Embryonic facial prominence (tissue), 1 donor: ENCODE measurements at regions not wholly inside any gene's neighbourhood (a gene's known extent, or its start where the extent isn't known, plus 50 kb on each side); places are given as distances from the start of the nearest gene placed in this dataset.
A peak's percentile ranks its signal among the peaks of the same experiment; 100 is the strongest.
"Not testable (repeated sequence)": the region's sequence is repeated elsewhere in the genome, so short reads cannot be mapped to it uniquely, and the experiment has no call there.

Experiments
- DNase-seq: peaks from one replicate; pipeline ENCODE4 v3.0.0-alpha.2; 2016; ENCODE audit errors: extremely low spot score

DNA sequence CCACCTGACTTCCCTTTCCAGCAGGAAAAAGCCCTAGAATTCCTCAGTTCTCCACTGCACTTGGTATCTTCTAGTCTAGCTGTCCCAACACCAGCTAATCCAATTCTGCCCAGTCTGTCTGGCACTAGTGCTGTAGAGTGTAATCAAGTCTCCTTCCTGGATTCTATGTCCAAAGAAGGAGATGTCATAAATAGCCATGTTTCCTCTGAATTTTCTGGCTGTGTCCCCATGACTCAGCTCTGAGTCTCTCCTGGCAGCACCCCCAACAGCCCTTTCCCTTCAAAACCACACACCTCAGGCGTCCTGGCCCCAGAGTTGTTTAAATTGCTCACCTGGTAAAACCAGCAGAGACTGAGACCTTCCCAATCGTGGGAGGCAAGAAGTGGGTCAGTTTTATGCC lies 197.2 kb downstream of the GRXCR1 start:
- DNase-seq, result no peak

- no peak for DNase-seq
Observed at GRCh38 chr4:43103048-43103447, 210.5 kb downstream of the GRXCR1 start.

DNA sequence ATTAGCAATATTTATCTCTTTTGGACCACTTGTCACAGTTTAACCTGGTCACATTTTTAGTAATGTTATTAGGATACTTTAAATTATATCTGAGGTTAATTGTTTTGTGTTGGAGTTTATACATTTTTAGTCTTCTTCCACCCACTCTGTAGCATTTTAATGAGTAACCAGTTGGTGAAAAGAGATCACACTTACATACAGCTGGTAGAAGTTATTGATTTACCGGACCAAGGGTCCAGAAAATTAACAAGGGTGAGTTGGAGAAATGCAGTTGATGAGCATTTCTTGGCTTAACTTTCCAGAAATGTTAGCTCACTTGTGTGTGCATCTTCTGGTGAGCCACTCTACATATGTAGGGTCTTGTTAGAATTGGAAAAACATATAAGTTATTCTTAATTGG lies 219.6 kb downstream of the GRXCR1 start:
- no peak for DNase-seq

DNA sequence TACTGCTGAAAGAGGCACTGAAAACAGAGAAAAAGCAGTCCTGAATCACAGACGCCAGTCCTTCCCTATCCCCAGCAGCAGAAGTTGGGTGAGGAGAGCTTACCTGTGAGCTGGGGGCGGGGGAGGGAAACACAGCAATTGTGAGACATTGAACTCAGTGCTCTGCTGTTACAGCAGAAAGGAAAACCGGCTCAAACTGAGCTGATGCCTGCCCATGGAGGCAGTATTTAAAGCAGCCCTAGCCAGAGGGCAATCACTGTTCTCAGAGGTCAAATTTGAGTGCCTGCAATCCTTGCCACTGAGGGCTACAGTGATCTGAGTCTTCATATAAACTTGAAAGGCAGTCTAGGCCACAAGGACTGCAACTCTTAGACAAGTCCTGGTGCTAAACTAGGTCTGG lies 220.7 kb downstream of the GRXCR1 start:
- DNase-seq, result no peak

GRCh38 chr4:43126595-43126994 lies 234.1 kb downstream of the GRXCR1 start:
- no peak for DNase-seq

DNA sequence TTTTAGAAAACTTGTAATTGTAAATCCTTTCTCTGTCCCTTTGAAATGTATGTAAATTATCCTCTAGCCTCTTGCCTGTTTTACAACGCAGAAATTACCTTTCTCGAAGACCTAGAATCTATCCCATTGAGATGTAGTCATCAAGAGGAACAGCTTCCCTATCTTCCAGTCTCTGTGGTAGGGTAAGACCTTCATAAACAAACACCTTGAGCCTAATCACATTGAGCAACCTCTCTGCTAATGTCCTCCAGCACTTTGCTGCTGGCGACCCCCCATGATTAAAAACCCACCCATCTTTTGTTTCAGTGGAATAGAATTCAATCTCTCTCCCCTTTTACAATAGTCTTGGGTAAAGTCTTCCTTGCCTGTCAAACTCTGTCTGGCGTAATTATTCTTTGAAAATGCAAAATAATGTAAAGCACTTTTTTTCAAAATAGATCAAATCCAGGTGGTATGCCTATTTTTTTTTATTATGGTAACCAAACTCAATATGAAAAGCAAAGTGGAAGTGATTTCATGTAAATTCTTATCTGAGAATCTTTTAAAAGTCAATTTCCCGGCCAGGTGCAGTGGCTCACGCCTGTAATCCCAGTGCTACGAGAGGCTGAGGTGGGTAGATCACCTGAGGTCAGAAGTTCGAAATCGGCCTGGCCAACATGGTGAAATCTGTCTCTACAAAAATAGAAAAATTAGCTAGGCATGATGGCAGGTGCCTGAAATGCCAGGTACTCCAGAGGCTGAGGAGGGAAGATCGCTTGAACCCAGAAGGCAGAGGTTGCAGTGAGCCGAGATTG lies 237.9 kb downstream of the GRXCR1 start:
- DNase-seq, result no peak

DNA sequence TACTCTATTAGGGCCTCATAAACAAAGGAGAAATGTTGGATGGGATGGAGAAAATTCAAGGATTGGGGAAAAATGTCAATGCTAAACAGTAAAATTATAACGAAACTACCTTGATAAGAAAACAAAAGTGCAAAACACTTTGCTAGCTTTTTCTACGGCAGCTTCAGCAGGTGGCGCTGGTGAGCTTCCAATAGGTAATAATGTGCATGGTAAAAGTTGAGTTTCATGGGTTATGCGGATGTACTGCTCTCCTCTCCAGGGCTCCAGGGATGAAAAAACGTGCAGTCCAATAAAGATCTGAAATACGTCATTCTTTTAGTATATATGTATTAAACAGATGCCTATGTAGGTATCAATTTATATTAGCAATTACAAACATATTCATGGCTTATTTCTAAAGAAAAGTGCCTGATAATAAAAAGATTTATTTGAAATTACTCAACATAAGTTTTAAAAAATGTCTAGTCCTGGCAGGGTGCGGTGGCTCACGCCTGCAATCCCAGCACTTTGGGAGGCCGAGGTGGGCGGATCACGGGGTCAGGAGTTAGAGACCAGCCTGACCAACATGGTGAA lies 239.6 kb downstream of the GRXCR1 start:
- DNase-seq, result peak; percentile 13

DNA sequence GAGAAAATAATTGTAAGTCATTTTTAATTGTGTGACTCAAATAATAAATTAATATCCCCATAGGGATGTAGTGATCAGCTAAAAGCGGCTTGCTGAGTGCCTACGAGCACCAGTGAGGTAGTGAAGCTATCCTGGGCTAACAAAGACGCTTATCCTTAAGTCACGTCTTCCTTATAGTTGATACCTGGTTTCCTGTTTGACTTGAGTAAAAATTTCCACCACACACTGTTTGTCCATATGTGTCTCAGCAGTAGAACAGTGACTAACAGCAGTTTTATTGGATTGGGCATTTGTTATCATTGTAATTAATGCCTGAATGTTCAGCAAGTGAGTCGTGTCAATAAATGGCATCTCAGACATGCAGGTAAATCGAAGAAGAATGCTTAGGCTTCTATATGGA lies 241.1 kb downstream of the GRXCR1 start:
- no peak for DNase-seq

DNA sequence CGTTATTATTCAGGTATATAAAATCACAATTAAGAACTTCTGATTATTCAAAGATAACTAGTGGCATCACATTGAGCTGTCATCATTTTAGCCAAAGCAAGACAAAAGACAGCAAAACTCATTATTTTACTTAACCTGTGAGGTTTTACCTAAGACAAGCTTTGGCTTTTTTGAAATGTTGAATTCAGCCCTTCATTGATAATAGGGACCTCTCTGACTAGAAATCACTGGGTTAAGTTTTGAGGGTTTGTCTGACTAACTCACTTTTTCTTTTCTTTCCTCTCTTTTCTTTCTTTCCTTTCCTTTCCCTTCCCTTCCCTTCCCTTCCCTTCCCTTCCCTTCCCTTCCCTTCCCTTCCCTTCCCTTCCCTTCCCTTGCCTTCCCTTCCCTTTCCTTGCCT lies 244.2 kb downstream of the GRXCR1 start:
- no peak for DNase-seq

- no peak for DNase-seq
Observed at GRCh38 chr4:43146198-43146597, 253.7 kb downstream of the GRXCR1 start.

GRCh38 chr4:43148481-43148880 lies 256.0 kb downstream of the GRXCR1 start:
- DNase-seq, result no peak

DNA sequence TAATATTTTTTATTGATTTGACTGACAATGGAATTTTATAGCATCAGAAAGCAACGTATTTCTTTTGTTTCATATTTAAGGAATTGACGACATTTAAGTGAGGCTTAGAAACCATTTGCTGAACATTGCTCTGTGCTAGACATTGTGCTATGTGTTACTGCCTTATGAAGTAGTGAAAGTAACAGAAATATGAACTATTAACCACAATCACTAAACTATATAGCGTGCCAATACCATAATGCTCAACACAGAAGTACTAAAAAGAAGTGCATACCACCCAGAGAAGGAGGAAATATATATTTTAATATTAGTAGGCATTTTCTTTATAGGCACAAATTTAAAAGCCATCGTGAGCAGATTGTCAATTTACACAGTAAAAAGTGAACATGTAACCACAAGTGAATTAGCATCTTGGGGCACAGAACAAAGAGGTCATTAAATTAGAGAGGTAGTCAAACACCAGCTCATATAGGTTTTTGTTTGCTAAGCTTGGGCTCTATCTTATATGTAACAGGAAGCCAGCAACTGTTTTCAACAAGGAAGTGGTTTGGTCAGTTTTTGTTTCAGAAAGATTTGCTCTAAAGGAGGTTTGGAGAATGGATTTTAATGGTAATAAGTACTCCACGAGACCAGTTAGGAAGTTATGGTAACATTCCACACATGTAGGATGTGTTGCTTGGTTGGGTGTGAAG lies 270.7 kb downstream of the GRXCR1 start:
- no peak for DNase-seq

DNA sequence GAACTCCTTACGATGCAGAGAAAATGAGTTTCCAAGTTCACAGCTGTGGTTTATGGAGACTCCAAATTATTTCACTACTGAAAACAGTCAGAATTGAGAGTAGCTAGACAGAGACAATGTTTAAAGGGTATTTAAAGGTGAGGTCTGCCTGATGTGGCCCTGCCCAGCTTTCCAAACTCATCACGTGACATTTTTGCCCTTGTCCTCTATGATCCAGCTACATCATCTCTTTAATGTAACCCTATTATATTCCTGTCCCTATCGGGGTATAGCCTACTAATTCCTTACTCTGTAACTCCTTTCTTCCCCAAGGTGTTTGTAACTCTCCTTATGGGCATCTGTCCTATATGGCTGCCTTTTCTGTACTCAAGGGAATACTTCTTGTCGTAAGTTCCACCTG lies 297.2 kb downstream of the GRXCR1 start:
- DNase-seq, result no peak

DNA sequence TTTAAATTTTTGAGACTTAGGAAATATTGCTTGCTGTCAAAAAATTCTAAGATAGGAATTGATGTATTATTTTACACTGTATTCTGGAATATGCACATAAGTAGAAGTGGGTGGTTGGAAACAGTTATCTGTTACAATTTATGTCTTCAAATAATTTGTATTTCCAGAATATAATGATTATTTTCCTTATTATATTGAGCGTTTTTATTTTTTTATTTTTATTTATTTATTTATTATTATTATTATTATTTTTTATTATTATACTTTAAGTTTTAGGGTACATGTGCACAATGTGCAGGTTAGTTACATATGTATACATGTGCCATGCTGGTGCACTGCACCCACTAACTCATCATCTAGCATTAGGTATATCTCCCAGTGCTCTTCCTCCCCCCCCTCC lies 320.1 kb downstream of the GRXCR1 start:
- not testable (repeated sequence) for DNase-seq

- DNase-seq, result no peak
Observed at GRCh38 chr4:43223820-43224219, 331.3 kb downstream of the GRXCR1 start.

DNA sequence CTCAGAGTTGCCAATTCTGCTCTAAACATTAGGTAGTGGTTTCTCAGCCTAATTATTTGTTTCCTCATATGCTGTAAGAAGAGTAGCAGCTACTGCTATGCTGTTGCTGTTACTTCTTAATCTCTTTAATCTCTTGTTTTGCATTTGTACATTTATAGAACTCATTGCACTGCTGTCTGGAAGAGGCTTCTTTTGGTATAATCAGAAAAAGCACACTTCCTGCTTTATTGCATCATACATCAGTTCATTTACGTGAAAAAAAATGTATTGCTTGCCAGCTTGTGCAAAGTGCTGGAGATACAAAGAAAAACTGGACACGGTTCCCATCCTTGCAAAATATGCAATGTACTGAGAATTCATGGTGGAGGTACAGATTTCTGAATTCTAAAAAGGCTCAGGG lies 332.0 kb downstream of the GRXCR1 start:
- DNase-seq, result no peak

DNA sequence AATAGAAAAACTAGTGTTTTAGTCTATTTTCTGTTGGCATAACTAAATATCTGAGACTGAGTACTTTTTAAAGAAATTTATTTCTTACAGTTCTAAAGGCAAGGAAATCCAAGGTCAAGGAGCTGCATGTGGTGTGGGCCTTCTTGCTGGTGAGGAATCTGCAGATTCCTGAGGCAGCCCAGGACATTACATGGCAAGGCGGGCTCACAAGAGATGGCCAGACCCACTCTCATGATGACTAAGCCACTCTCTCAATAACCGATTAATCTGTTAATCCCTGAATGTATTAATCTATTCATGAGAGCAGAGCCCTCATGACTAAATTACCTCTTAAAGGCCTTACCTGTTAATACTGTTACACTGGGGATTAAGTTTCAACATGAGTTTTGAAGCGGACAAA lies 340.8 kb downstream of the GRXCR1 start:
- DNase-seq, result no peak

- DNase-seq, result no peak
Observed at GRCh38 chr4:43234626-43235415, 342.3 kb downstream of the GRXCR1 start.

GRCh38 chr4:43238008-43238407 lies 345.5 kb downstream of the GRXCR1 start:
- no peak for DNase-seq

DNA sequence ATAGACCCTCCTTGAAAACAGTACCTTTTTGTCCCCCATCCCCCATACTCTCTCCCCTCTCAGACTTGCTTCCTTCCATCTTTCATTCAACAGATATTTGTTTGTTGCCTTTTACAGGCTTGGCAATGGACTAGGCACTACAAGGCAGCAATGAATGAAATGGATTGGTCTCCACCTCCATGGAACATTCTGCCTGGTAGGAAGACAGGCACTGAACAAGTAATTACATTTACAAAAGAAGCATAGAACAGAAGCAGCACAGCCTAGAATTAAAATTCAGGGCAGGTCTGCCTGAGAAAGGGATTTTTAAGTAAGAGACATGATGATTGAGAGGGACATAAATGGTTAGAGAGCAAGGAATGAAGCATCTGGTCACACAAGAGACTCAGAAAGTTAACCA lies 346.1 kb downstream of the GRXCR1 start:
- DNase-seq, result no peak

- DNase-seq, result no peak
Observed at GRCh38 chr4:43241104-43241503, 348.6 kb downstream of the GRXCR1 start.

GRCh38 chr4:43242606-43243005 lies 350.1 kb downstream of the GRXCR1 start:
- DNase-seq, result no peak
